Mesendoderm (in vitro differentiated cells): ENCODE measurements at regions not wholly inside any gene's neighbourhood (a gene's known extent, or its start where the extent isn't known, plus 50 kb on each side); places are given as distances from the start of the nearest gene placed in this dataset.

ENCODE experiments used
- DNase-seq: peaks from one replicate; pipeline ENCODE4 v3.0.0; 2013
- H2AK5ac ChIP-seq: 2 replicates; pipeline ENCODE4 v1.6.1; 2013; ENCODE audit warnings: low read length, inconsistent platforms
- H2BK120ac ChIP-seq: 2 replicates; pipeline ENCODE4 v1.6.1; 2013; ENCODE audit warnings: low read depth, mild to moderate bottlenecking, low read length, moderate library complexity, mixed read lengths
- H2BK15ac ChIP-seq: replicated peaks from 2 replicates; pipeline ENCODE4 v1.6.1; 2013; ENCODE audit warnings: low read depth, mild to moderate bottlenecking, moderate library complexity
- H2BK5ac ChIP-seq: 2 replicates; pipeline ENCODE4 v1.6.1; 2013; ENCODE audit warnings: low read length, inconsistent platforms
- H3K18ac ChIP-seq: 2 replicates; pipeline ENCODE4 v1.6.1; 2013; ENCODE audit warnings: mild to moderate bottlenecking, low read length, mixed read lengths
- H3K23ac ChIP-seq: one replicate; pipeline ENCODE4 v1.6.1; 2013; ENCODE audit warnings: low read length
- H3K27ac ChIP-seq: 2 replicates; pipeline ENCODE4 v1.5.1; 2013; ENCODE audit warnings: low read depth, mild to moderate bottlenecking, inconsistent platforms, low read length, moderate library complexity
- H3K27me3 ChIP-seq: 2 replicates; pipeline ENCODE4 v1.6.1; 2013; ENCODE audit warnings: low read length, control low read depth, mild to moderate bottlenecking, inconsistent platforms; ENCODE audit not compliant: insufficient read depth, poor library complexity
- H3K36me3 ChIP-seq: 2 replicates; pipeline ENCODE4 v1.6.1; 2013; ENCODE audit warnings: low read length, inconsistent platforms; ENCODE audit not compliant: control insufficient read depth, insufficient read depth
- H3K4ac ChIP-seq: one replicate; pipeline ENCODE4 v1.6.1; 2013; ENCODE audit warnings: low read depth, mild to moderate bottlenecking, low read length, moderate library complexity
- H3K4me1 ChIP-seq: 2 replicates; pipeline ENCODE4 v1.6.1; 2013; ENCODE audit warnings: low read depth, low read length, inconsistent platforms; ENCODE audit not compliant: control insufficient read depth
- H3K4me2 ChIP-seq: 2 replicates; pipeline ENCODE4 v1.6.1; 2013; ENCODE audit warnings: low read length
- H3K4me3 ChIP-seq: 2 replicates; pipeline ENCODE4 v1.5.1; 2013; ENCODE audit warnings: mild to moderate bottlenecking, low read length
- H3K56ac ChIP-seq: one replicate; pipeline ENCODE4 v1.6.1; 2013; ENCODE audit warnings: low read length
- H3K79me1 ChIP-seq: 2 replicates; pipeline ENCODE4 v1.6.1; 2013; ENCODE audit warnings: low read length, inconsistent platforms
- H3K79me2 ChIP-seq: 2 replicates; pipeline ENCODE4 v1.6.1; 2013; ENCODE audit warnings: mild to moderate bottlenecking, low read length; ENCODE audit not compliant: control insufficient read depth, insufficient read depth
- H3K9ac ChIP-seq: 2 replicates; pipeline ENCODE4 v1.6.1; 2013; ENCODE audit warnings: low read length, inconsistent platforms
- H4K5ac ChIP-seq: one replicate; pipeline ENCODE4 v1.6.1; 2013; ENCODE audit warnings: low read length
- H4K8ac ChIP-seq: one replicate; pipeline ENCODE4 v1.6.1; 2013; ENCODE audit warnings: low read depth, mild to moderate bottlenecking, control low read depth, low read length, moderate library complexity
- WGBS: extraction: QIAGEN DNeasy Blood & Tissue Kit; methylation state at CpG from one replicate; pipeline ENCODE4 v1.1.7; 2013; ENCODE audit warnings: low lambda C conversion rate, missing lambda C conversion rate; ENCODE audit not compliant: insufficient coverage; ENCODE audit errors: extremely low coverage; 5-methylcytosine and 5-hydroxymethylcytosine counted together

DNA sequence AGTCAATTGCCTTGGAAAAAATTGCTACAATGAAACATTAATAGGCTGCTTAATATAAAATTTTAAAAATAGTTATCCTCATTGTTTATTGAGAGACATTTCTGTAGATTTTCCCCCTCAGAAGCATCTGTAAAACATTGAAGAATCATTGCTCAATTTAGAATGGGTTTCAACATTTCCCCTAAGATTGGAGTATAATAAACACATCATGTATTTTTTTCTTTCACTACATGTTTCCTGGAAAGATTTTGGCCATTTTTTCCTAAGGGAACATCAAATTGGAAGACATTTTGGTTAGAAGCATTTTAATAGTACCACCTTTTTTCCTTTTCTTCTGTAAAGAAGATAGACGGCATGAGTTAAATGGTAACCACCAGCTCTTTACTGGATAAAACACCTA, 443.2 kb upstream of the SPHKAP start:
- Histone ChIP-seq H2BK120ac (no peak overlapping the region), H3K23ac (no peak overlapping the region)

DNA sequence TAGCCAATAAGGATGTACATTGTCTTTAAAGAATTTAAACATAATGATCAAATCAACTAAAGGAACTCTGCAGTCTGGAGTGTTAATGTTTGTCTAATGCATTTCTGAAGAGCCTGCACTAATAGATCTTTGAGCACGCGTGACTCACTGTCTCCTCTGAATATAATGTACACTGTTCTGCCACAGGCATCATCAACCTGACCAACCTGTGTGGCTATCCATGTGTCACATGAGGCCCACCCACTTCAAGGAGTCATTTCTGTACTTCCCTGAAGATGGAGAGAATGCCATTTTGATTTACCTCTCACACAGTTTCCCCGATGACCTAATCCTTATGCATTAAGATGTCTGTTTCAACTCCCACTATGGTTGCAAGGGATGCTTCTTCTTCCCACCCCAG, 434.0 kb upstream of the SPHKAP start:
- H3K79me1 ChIP-seq, result no peaks in the 10 kb centered on the region
- H4K8ac ChIP-seq, result no peak overlapping the region
- no peak overlapping the region for H4K5ac ChIP-seq
- no peak overlapping the region for H3K18ac ChIP-seq
- no peak overlapping the region for H3K4me2 ChIP-seq
- H3K79me2 ChIP-seq, result no peaks in the 10 kb centered on the region
- H3K27ac ChIP-seq, result no peak overlapping the region
- DNase-seq, result no peak
- no peak overlapping the region for H2BK5ac ChIP-seq
- no peak overlapping the region for H2BK120ac ChIP-seq
- H3K23ac ChIP-seq, result no peak overlapping the region
- H3K36me3 ChIP-seq, result no peaks in the 10 kb centered on the region
- H3K4me1 ChIP-seq, result no peaks in the 10 kb centered on the region
- no peak overlapping the region for H3K4ac ChIP-seq
- H3K27me3 ChIP-seq, result no peaks in the 10 kb centered on the region
- no CpG with 5 or more reads among the region's 3 CpGs for WGBS
- no peak overlapping the region for H3K9ac ChIP-seq
- H3K4me3 ChIP-seq, result no peak overlapping the region
- no peak overlapping the region for H3K56ac ChIP-seq
- no peak overlapping the region for H2AK5ac ChIP-seq
- no peak overlapping the region for H2BK15ac ChIP-seq

More for the DNA sequence above, 443.2 kb upstream of the SPHKAP start:
- H2AK5ac ChIP-seq, result no peak overlapping the region
- no peak for DNase-seq
- H3K4me3 ChIP-seq, result no peak overlapping the region
- H3K4me2 ChIP-seq, result no peak overlapping the region
- H2BK5ac ChIP-seq, result no peak overlapping the region
- H2BK15ac ChIP-seq, result no peak overlapping the region
- H3K4ac ChIP-seq, result no peak overlapping the region
- no peaks in the 10 kb centered on the region for H3K4me1 ChIP-seq
- H3K79me2 ChIP-seq, result no peaks in the 10 kb centered on the region
- H3K56ac ChIP-seq, result no peak overlapping the region
- H3K79me1 ChIP-seq, result no peaks in the 10 kb centered on the region
- H3K36me3 ChIP-seq, result no peaks in the 10 kb centered on the region
- WGBS, result no CpG with 5 or more reads among the region's 1 CpG
- no peaks in the 10 kb centered on the region for H3K27me3 ChIP-seq
- no peak overlapping the region for H3K9ac ChIP-seq
- H4K5ac ChIP-seq, result no peak overlapping the region
- H4K8ac ChIP-seq, result no peak overlapping the region
- no peak overlapping the region for H3K27ac ChIP-seq
- H3K18ac ChIP-seq, result no peak overlapping the region

DNA sequence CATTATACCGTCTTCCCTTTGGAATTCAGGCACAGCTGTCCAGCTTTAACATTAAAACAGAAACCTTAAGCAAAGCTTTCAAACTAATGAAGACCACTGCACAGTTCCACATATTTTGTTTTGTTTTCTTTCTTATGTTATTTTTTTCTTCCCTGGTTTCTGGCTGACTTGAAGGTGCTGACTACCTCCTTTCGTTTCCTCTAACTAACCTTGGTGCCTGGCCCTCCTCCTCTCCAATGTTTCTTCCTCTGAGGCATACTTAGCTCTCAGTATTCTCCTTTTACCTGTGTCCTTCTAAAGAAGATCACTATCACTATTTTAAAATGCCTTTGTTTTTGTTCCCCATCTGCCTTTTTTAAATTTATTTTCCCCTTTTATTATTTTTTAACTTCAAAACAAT, 433.3 kb upstream of the SPHKAP start:
- Histone ChIP-seq H3K79me2 (no peaks in the 10 kb centered on the region), H2BK5ac (no peak overlapping the region), H4K5ac (no peak overlapping the region), H4K8ac (no peak overlapping the region), H2BK120ac (no peak overlapping the region), H3K27ac (no peak overlapping the region), H3K23ac (no peak overlapping the region), H3K4ac (no peak overlapping the region), H3K4me1 (no peaks in the 10 kb centered on the region), H3K18ac (no peak overlapping the region), H3K27me3 (no peaks in the 10 kb centered on the region), H3K9ac (no peak overlapping the region), H3K79me1 (no peaks in the 10 kb centered on the region), H2BK15ac (no peak overlapping the region), H3K4me3 (no peak overlapping the region), H2AK5ac (no peak overlapping the region), H3K36me3 (no peaks in the 10 kb centered on the region), H3K4me2 (no peak overlapping the region), H3K56ac (no peak overlapping the region)
- DNase-seq, result no peak
- no CpG with 5 or more reads among the region's 2 CpGs for WGBS

DNA sequence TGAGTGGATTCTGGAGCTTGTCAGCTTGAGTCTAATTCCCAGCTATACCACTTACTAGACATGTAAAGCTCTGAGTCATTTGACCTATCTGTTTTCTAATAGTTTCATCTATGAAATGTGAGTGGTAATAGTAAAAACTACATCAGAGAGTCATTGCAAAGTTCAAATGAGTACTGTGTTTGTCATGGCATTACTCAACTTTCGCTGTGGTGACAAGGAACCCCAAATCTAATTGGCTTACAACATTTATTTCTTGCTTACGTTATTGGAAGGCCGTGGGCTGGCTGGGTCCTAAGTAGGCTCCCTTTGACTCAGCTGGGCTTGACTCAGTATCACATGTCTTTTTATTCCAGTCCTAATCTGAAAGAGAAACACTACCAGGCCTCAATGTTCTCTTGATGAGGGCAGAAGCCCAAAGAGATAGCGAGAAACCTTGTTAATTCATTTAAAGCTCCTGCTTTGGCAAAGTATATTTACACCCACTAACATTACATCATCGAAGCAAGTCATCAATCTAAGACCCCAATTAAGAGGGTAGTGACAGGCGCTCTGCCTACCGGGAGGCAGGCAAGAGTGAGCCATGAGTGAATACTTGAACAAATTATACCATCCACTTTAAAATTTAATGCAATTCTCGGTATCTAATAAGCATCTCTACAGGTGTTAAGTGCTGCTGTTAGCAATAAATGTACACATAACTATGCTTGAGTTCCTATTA, 431.8 kb upstream of the SPHKAP start:
- no peaks in the 10 kb centered on the region for H3K79me1 ChIP-seq
- no peak overlapping the region for H2BK5ac ChIP-seq
- no peak overlapping the region for H2BK120ac ChIP-seq
- no peak for DNase-seq
- no peak overlapping the region for H3K9ac ChIP-seq
- H3K4me3 ChIP-seq, result no peak overlapping the region
- H3K79me2 ChIP-seq, result no peaks in the 10 kb centered on the region
- no peak overlapping the region for H2AK5ac ChIP-seq
- H2BK15ac ChIP-seq, result no peak overlapping the region
- no peak overlapping the region for H3K4me2 ChIP-seq
- no peak overlapping the region for H3K18ac ChIP-seq
- H3K4ac ChIP-seq, result no peak overlapping the region
- no CpG with 5 or more reads among the region's 8 CpGs for WGBS
- no peak overlapping the region for H3K23ac ChIP-seq
- H3K36me3 ChIP-seq, result no peaks in the 10 kb centered on the region
- H3K27ac ChIP-seq, result no peak overlapping the region
- H4K5ac ChIP-seq, result no peak overlapping the region
- no peaks in the 10 kb centered on the region for H3K27me3 ChIP-seq
- H3K4me1 ChIP-seq, result no peaks in the 10 kb centered on the region
- H4K8ac ChIP-seq, result no peak overlapping the region
- no peak overlapping the region for H3K56ac ChIP-seq

DNA sequence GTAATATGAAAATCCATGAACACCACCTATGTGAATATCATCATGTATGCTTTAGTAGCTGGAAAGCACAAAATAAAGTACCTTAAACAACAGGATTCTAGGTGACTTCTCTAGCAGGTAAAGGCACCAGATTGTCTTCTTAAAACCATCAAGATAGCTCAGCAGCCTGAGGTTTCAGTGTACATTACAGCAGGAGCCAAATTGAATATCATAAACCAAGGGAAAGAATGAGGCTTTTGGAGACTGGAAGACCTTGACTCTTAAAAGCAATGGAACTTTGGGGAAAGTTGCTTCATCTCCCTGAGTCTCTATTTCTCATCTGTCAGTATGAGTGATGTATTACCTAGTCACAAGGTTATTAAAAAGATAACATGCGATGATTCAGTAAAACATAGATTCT, 429.7 kb upstream of the SPHKAP start:
- WGBS, result no CpG with 5 or more reads among the region's 1 CpG
- Histone ChIP-seq H3K56ac (no peak overlapping the region), H3K4me1 (no peaks in the 10 kb centered on the region), H3K4ac (no peak overlapping the region), H3K27me3 (no peaks in the 10 kb centered on the region), H3K18ac (no peak overlapping the region), H2AK5ac (no peak overlapping the region), H3K79me2 (no peaks in the 10 kb centered on the region), H3K79me1 (no peaks in the 10 kb centered on the region), H2BK5ac (no peak overlapping the region), H4K5ac (no peak overlapping the region), H3K27ac (no peak overlapping the region), H3K23ac (no peak overlapping the region), H3K9ac (no peak overlapping the region), H3K36me3 (no peaks in the 10 kb centered on the region), H3K4me2 (no peak overlapping the region), H2BK120ac (no peak overlapping the region), H3K4me3 (no peak overlapping the region), H4K8ac (no peak overlapping the region), H2BK15ac (no peak overlapping the region)
- DNase-seq, result no peak

DNA sequence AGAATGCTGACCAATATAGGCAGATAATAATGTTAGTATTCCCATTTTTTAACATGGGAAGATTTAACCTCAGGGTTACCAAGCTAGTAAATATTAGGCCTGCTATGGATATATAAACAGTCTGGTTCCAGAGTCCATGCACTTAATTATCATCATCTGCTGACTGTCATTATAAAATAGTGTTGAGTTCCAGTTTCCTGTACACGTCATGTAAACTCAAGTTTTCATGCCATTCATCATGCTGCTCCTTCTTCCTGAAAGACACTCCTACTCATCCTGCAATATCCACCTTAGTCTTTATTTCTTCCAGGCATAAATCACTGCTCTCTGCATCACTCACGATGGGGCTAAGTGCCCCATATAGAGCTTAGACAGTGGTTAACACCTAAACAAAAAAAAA, 420.8 kb upstream of the SPHKAP start:
- H2AK5ac ChIP-seq, result no peak overlapping the region
- H3K36me3 ChIP-seq, result no peaks in the 10 kb centered on the region
- H2BK5ac ChIP-seq, result no peak overlapping the region
- H3K27ac ChIP-seq, result no peak overlapping the region
- no peak overlapping the region for H3K9ac ChIP-seq
- no peaks in the 10 kb centered on the region for H3K79me2 ChIP-seq
- no peak overlapping the region for H3K18ac ChIP-seq
- H3K23ac ChIP-seq, result no peak overlapping the region
- no peak overlapping the region for H3K4ac ChIP-seq
- no peaks in the 10 kb centered on the region for H3K79me1 ChIP-seq
- H3K4me3 ChIP-seq, result no peak overlapping the region
- H3K4me1 ChIP-seq, result no peaks in the 10 kb centered on the region
- no CpG with 5 or more reads among the region's 2 CpGs for WGBS
- no peak overlapping the region for H3K4me2 ChIP-seq
- no peak for DNase-seq
- H3K27me3 ChIP-seq, result no peaks in the 10 kb centered on the region
- no peak overlapping the region for H4K8ac ChIP-seq
- no peak overlapping the region for H2BK120ac ChIP-seq
- no peak overlapping the region for H2BK15ac ChIP-seq
- no peak overlapping the region for H3K56ac ChIP-seq
- H4K5ac ChIP-seq, result no peak overlapping the region
